Suprapubic skin (tissue), 4 donors: ENCODE measurements at regions not wholly inside any gene's neighbourhood (a gene's known extent, or its start where the extent isn't known, plus 50 kb on each side); places are given as distances from the start of the nearest gene placed in this dataset.

Experiments used
- DNase-seq, 2 donors: peaks; one replicate each; pipeline ENCODE4 v3.0.0-alpha.2; 2019; ENCODE audit warnings: low spot score in 2 of 2
- H3K27ac ChIP-seq: fragments of 200-600 bp; sonication (generic); one replicate; pipeline ENCODE4 v1.5.1; 2019
- H3K27me3 ChIP-seq: fragments of 200-600 bp; sonication (generic); one replicate; pipeline ENCODE4 v1.5.1; 2019
- H3K36me3 ChIP-seq: fragments of 200-600 bp; sonication (generic); one replicate; pipeline ENCODE4 v1.5.1; 2019
- H3K4me1 ChIP-seq: fragments of 200-600 bp; sonication (generic); one replicate; pipeline ENCODE4 v1.5.1; 2019
- H3K4me3 ChIP-seq: fragments of 200-600 bp; sonication (generic); one replicate; pipeline ENCODE4 v1.5.1; 2019; ENCODE audit warnings: mild to moderate bottlenecking
- H3K9me3 ChIP-seq: fragments of 200-600 bp; sonication (generic); one replicate; pipeline ENCODE4 v1.5.1; 2019
- CTCF ChIP-seq, 2 donors: fragments of 200-600 bp in 1 of 2; fragments of 450-650 bp in 1 of 2; sonication (generic) in 1 of 2; IDR thresholded peaks; one replicate each; pipeline ENCODE4 v1.5.1; 2016 to 2019; ENCODE audit warnings: antibody characterized with exemption in 2 of 2, mild to moderate bottlenecking in 1 of 2, moderate library complexity in 1 of 2
- EP300 ChIP-seq: sonication (generic); formaldehyde crosslinking; IDR thresholded peaks from one replicate; pipeline ENCODE4 v1.6.1; 2017; ENCODE audit warnings: antibody characterized with exemption
- POLR2A ChIP-seq, 2 donors: fragments of 450-650 bp; IDR thresholded peaks; one replicate each; pipeline ENCODE4 v1.6.1; 2017; ENCODE audit warnings: antibody characterized with exemption in 2 of 2, mild to moderate bottlenecking in 2 of 2, moderate library complexity in 2 of 2
- POLR2AphosphoS5 ChIP-seq, 3 donors: sonication (generic); formaldehyde crosslinking; IDR thresholded peaks; one replicate each; pipeline ENCODE4 v1.6.1; 2017; ENCODE audit warnings: antibody characterized with exemption in 3 of 3
- WGBS: methylation state at CpG from one replicate; pipeline ENCODE4 v1.1.5; 2018; 5-methylcytosine and 5-hydroxymethylcytosine counted together

- no peak overlapping the region for H3K4me3 ChIP-seq
- WGBS, result 60% methylated on average over 3 of the region's 3 CpGs
- TF ChIP-seq CTCF (IDR thresholded peaks at IDR 0.05) (no peak), POLR2A (IDR thresholded peaks at IDR 0.05) (no peak), EP300 (no peak), POLR2AphosphoS5 (IDR thresholded peaks at IDR 0.05) (no peak)
- no peaks in the 10 kb centered on the region for H3K36me3 ChIP-seq
- H3K4me1 ChIP-seq, result peaks cover 22% of the 10 kb centered on the region
- H3K27ac ChIP-seq, result no peak overlapping the region
- no peak for DNase-seq
- no peaks in the 10 kb centered on the region for H3K9me3 ChIP-seq
- H3K27me3 ChIP-seq, result no peaks in the 10 kb centered on the region
These were observed 137.7 kb upstream of the NAV2 start for GRCh38 chr11:19574916-19575315.

GRCh38 chr11:19573666-19574065 lies 139.0 kb upstream of the NAV2 start:
- Histone ChIP-seq H3K27ac (no peak overlapping the region), H3K4me1 (peaks cover 21% of the 10 kb centered on the region), H3K4me3 (no peak overlapping the region), H3K36me3 (no peaks in the 10 kb centered on the region), H3K27me3 (no peaks in the 10 kb centered on the region), H3K9me3 (no peaks in the 10 kb centered on the region)
- DNase-seq, result peak in 1 of 2 donors; percentile 16
- WGBS, result no CpG with 5 or more reads among the region's 1 CpG
- TF ChIP-seq CTCF (IDR thresholded peaks at IDR 0.05) (no peak), POLR2AphosphoS5 (IDR thresholded peaks at IDR 0.05) (no peak), POLR2A (IDR thresholded peaks at IDR 0.05) (no peak), EP300 (no peak)

- H3K27ac ChIP-seq, result no peak overlapping the region
- H3K36me3 ChIP-seq, result no peaks in the 10 kb centered on the region
- no peak overlapping the region for H3K4me3 ChIP-seq
- WGBS, result no CpG with 5 or more reads among the region's 4 CpGs
- H3K9me3 ChIP-seq, result no peaks in the 10 kb centered on the region
- no peak for DNase-seq
- TF ChIP-seq POLR2AphosphoS5 (IDR thresholded peaks at IDR 0.05), result no peak
- TF ChIP-seq CTCF (IDR thresholded peaks at IDR 0.05), result no peak
- no peak for TF ChIP-seq POLR2A (IDR thresholded peaks at IDR 0.05)
- TF ChIP-seq EP300, result no peak
- peaks cover 4% of the 10 kb centered on the region for H3K4me1 ChIP-seq
- no peaks in the 10 kb centered on the region for H3K27me3 ChIP-seq
These were observed 140.7 kb upstream of the NAV2 start for GRCh38 chr11:19571906-19572305.

GRCh38 chr11:19570889-19571288 lies 141.7 kb upstream of the NAV2 start:
- no peaks in the 10 kb centered on the region for H3K36me3 ChIP-seq
- TF ChIP-seq POLR2AphosphoS5 (IDR thresholded peaks at IDR 0.05) (no peak), EP300 (no peak), POLR2A (IDR thresholded peaks at IDR 0.05) (no peak), CTCF (IDR thresholded peaks at IDR 0.05) (no peak)
- no peak for DNase-seq
- no peak overlapping the region for H3K27ac ChIP-seq
- no peaks in the 10 kb centered on the region for H3K4me1 ChIP-seq
- 97% methylated on average over 1 of the region's 1 CpG for WGBS
- H3K9me3 ChIP-seq, result no peaks in the 10 kb centered on the region
- H3K4me3 ChIP-seq, result no peak overlapping the region
- H3K27me3 ChIP-seq, result no peaks in the 10 kb centered on the region

- no peaks in the 10 kb centered on the region for H3K27me3 ChIP-seq
- 83% methylated on average over 3 of the region's 3 CpGs for WGBS
- no peaks in the 10 kb centered on the region for H3K36me3 ChIP-seq
- TF ChIP-seq CTCF (IDR thresholded peaks at IDR 0.05), result no peak
- H3K4me1 ChIP-seq, result peaks cover 9% of the 10 kb centered on the region
- H3K4me3 ChIP-seq, result no peak overlapping the region
- DNase-seq, result no peak
- no peaks in the 10 kb centered on the region for H3K9me3 ChIP-seq
- H3K27ac ChIP-seq, result no peak overlapping the region
These were observed 144.6 kb upstream of the NAV2 start for GRCh38 chr11:19567996-19568395.
